Stimulated activated CD4-positive, alpha-beta T cell treated with anti-CD3 and anti-CD28 coated beads, Interleukin-1b, Interleukin-23, amount 100 ng/mL, for 48 hours (primary cell): ENCODE measurements at regions not wholly inside any gene's neighbourhood (a gene's known extent, or its start where the extent isn't known, plus 50 kb on each side); places are given as distances from the start of the nearest gene placed in this dataset.

Experiments used
- DNase-seq: peaks from one replicate; pipeline ENCODE4 v3.0.0-alpha.2; 2020

DNA sequence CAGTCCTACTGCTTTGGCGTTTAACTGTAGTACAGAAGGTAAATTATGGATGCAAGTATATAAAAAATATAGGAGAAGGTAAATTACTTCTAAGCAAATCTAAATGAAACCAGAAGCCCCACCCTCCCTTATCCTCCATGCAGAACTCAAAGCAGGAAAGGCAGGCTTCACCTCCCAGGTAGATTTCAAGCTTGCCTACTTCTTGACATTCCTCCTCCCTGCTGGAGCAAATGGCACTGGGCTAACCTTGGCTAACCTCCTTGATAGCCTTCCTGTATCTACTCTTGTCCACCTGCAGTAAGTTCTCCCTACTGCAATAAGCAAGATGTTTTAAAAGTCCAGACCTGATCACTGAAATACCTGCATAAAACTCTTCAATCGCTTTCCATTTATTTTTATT is 396.0 kb downstream of the IRS2 start:
- DNase-seq: no peak

DNA sequence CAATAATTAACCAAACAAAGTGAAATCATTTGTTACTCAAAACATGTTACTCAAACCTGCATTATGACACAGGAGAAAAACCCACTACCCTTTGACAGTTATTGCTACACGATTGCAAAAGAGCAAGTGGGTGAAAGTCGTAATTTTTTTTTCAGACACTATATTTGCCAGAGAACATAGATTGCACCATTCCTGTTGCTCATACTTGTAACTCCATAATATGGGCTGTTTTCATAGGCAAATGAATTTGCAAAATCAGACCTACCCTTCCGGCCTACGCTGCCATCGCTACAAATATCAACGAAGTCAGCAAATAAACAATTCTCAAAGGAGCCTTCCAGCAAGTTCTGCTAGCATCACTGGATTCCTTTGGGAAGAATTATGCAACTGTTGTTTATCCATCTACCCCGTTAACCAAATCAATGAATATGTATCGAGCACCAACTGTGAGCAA is 396.5 kb downstream of the IRS2 start:
- DNase-seq: no peak

DNA sequence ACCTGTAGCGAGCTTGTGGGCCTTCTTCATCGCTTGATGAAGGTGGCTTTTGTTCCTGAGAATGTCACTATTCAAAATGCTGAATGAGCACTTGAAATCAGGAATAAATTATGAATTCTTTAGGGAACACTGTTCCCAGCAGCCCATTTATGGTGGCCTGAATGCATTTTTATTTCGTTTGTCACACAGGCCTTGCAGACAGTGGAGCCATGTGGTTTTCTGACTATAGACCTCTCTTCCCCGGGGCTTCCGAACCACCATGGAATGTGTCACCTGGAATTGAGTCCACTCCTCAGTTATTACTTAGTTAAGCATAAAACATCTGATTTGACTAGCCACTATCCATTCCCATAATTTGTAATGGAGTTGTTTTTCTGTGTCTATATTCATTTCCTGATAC is 396.9 kb downstream of the IRS2 start:
- DNase-seq: no peak

DNA sequence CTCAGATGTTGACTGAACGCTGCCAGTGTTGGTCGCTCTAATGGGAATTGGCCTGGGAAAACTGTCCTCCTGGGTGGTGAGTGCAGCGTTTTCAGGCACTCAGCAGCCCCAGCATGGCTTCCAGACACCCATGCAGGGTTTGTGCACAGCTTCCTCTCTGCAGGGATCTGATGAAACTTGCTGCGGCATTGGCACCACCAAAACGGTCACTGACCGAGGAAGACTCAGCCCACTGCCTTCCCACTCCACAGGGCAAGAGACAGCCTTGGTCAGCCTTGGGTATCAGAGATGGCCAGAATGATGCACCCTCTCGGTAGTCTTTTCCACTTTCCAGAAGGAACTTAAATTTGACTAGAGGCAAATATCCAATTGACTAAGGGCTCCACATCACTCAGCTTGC is 398.9 kb downstream of the IRS2 start:
- DNase-seq: no peak

DNA sequence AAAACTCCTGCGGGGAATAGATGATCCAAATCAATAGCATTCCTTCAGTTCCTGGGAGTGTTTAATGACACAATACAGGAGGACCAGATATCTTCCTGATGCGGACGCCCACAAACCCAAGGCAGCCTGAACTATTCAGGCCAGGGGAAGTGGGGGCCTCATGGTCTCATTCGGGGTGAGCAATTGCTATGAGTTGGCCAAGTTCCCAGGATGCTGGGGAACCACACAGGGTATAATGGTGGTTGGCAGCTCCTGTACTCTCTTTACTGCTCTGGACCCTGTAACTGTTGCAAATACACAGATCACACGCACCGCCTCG is 401.2 kb downstream of the IRS2 start:
- DNase-seq: no peak

DNA sequence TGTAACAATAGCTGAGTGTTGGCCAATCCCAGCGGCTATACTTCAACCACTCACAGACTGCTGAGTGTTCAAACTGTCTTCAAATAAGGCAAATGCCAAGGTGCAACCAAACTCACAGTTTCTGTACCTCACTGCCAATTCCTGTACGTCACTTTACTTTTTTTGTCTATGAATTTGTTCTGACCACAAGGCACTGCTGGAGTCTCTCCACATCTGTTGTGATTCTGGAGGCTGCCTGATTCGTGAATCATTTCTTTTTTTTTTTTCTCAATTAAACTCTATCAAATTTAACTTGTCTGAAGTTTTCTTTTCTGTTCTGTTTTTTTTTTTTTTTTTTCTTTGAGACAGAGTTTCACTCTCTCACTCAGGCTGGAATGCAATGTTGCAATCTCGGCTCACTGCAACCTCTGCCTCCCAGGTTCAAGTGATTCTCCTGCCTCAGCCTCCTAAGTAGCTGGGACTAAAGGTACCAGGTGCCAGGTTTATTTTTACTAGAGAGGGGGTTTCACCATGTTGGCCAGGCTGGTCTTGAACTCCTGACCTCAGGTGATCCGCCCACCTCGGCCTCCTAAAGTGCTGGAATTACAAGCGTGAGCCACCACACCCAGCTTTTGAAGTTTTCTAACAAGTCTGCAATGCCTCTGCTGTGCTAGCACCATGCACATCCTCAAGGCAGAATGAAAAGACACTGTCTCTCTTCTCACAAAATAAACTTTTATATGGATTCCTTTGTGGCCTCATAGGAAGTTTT is 401.7 kb downstream of the IRS2 start:
- DNase-seq: no peak

DNA sequence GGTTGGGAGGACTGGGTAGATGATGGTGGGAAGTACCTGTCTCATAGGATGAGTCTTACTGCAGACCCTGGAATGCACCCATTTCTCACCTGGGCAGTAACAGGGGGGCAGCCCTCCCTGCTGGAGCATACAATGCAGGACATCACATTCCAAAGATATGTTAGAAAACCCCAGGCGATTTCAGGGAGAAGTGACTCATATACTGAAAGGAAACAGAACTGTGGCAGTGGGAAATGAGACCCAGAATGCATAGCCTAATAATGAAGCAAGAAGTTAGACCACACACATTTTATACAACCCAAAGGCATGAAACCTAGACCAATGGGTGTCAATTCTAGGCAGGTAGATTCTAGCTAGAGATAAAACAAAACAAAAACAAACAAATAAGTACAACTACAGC is 402.7 kb downstream of the IRS2 start:
- DNase-seq: no peak

DNA sequence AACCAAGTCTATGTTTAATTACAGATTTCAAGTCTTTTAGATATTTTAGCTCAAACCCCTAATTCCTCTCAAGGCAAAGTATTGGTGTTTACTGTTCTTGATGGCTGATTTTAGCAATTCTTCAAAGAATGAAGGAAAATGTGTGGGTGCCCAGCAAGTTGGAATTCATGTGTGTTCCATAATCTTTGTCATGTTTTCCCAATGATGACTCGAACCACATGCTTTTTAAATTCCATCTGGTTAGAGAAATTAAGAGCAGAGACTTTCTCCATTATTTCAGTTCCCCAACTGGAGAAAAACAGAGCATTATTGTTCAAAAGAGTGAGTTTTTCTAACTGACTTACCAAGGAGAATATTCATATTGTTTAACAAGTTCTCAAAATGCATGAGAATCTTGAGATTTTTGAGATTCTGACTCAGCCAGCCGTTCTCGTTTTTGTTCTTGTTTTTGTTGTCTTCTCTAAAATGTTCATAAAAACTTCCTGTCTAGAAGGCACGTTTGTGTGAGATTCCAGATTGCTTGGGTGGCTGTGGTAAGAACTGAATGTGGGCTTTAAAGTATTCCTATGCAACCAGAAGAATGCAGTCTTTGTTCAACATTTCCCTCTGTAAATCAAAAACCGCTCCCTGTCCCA is 404.7 kb downstream of the IRS2 start:
- DNase-seq: no peak

DNA sequence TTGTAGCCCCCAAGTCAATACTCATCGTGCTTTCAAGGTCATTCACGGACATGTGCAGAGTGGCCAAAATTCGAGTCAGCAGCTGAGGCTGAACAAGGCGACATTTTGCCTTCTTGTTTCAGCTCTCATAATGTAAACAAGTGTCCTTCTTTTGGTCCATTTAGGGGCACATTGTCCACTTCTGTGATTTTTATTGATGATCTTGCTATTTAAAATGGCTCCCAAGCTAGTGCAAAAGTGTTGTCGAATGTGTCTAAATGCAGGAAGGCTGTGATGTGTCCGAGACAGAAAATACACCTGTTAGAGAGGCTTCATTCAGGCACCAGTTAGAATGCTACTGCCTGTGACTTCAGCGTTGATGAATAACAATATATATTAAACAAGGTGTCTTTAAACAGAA is 405.9 kb downstream of the IRS2 start:
- no peak for DNase-seq

DNA sequence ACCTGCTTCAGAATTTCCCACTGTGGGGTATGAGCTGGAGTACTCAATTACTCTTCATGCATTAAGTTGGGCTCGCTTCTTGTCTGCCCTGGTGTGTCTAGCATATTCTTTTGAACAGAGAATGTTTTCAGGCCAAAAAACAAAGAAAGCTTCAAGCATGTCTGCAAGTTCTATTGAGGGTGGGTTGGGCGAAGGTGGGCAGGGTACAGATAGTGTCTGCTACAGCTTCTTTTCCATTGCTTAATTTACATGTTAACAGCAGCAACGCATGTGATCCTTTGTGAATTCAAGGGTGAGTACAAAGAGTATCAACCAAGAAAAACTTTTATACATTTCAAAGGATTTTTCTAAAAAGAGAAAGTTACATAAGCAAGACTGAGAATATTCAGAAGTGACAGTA is 406.5 kb downstream of the IRS2 start:
- DNase-seq: no peak

DNA sequence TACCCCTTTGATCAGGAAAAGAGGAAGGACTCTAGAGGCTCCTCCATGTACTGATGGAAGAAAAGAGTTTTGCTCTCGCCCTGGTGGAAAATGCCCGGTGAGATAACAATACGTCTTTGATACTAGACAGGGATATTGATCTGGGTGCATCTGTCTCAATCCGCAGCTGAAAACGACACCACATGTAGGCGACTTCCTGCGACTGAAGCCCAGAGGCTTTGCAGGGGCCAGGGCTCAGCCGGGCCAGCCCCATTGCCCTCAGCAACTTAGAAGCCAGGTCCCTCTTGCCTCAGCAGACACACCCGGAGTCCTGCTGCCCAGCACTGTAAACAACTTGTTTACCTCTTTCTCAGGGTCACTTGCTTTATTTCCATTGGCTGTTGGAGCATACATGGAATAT is 409.4 kb downstream of the IRS2 start:
- no peak for DNase-seq

DNA sequence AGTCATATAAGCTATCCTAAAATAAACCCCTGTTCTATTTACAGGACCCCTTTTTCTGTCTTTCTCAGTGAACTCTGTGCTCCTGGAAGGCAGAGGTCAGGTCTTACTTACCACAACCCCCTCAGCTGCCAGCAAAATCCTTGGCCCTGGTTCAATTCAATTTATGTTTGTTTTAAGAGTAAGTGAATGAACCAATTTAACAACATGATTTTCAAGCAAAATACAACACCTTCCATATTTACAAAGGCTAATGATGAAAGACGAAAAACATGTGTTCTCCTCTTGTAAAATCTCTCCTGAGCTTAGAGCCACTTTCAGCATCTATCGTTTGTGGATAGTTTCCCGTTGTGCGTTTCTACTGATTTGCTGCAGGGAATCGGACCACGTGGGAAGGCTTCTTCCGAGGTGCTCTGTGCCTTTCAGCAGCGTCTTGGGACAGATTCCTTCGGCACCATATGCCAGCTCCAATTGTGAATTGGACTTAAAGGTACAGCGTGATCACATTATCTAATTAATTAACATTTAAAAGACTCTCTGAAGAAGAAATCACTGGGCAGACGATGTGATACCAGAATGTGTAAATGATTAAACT is 411.7 kb downstream of the IRS2 start:
- no peak for DNase-seq

DNA sequence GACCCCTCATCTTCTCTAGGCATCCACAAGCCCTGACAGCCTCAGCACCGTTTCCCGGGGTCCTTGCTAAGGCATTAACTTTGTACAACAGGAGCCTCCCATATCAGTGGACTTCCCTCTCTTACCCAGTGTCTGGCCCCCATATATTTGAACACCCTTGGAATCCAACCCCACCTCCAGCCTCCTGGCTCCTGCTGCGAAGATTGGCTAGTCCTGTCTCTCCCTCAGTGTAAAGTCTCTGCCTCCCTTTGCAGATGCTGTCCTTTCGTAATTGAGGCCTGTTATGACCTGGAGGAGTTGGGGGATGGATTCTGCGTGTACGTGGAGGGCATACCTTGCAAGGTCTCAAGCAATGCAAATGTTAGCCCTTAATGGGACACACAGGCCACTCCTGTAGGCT is 413.7 kb downstream of the IRS2 start:
- DNase-seq: no peak

DNA sequence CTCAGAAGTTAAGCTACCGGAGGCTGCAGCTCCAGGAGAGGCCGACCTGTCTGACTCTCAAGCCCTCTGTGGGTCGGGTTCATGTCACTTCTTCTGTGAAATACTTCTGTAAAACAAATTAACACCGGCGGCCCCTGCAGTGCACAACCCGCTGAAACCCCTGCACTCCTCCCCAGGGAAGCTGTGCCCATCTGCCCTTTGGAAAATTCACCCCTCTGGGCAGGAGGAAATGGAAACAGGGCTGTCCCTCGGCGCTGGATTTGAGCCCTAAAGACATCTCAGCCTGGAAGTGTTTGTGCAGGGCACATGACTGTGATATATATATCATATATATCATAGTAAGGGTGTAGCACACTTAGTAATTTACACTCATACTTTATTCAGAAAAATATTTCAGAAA is 415.3 kb downstream of the IRS2 start:
- DNase-seq: no peak

DNA sequence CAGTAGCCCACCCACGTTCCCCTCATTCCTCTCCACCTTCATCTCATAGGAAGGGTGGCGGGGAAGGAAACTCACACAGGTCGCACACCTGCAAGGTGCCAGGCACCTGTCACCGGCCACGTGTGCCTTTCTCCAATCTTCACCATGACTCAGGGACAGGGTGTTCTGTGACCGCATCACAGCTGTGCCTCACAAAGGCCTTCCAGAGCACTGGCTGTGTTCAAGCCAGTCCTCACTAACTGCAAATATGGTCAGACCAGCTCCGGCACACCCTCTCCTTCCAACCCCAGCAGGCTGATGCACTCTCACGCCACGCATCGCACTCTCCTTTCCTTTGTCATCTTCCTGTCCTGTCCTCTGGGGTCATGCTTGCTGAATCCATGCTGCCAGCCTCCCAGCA is 415.9 kb downstream of the IRS2 start:
- DNase-seq: no peak

DNA sequence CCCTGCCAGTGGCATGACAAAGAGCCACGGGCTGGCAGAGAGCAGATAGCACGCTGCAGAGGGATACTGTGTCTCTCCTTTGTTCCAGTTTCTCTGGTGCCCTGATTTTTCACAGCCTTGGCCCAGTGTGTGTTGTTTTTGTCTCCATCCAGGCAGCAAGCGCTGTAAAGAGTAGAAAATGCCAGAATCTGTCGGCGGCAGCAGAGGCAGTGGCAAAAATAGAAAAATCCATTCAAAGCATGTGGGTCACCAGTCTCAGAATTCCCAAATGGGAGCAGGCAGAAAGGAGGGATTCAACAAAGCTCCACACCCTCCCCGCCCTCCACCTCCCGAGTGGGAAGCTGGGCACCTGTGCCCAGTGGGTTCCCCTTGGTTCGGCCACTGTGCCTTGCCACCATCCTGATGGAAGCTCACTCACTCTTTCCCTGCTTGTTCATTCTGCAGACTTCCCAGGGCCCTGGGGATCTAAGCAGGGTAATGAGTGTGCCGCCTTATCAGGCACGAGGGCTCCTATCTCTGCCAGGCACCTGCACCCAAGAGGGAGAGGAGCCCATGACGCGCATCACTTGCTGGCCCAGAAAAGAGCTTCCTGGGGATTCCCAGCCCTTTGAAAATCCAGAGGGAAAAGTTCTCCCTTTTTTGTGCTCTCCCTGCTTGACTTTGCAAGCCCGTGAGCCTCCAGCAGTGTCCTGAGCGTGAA is 416.9 kb downstream of the IRS2 start:
- DNase-seq: no peak

DNA sequence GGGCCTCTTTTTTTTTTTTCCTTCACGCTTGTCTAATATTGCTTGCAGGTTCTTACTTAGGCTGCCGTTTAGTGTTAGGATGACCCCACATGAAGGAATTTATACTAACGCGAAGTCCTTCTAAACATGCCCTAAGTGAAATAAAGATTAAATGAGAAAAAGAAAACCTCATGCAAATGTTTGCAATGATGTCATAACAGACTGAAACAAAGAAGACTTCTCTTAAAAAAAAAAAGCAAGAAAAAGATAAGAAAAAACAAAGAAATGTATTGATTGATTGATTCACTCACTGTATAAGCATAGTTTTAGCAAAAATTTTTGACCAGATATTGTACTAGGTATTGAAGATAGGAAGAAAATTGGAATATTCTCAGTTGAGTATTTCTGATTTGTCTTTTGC is 418.2 kb downstream of the IRS2 start:
- no peak for DNase-seq

DNA sequence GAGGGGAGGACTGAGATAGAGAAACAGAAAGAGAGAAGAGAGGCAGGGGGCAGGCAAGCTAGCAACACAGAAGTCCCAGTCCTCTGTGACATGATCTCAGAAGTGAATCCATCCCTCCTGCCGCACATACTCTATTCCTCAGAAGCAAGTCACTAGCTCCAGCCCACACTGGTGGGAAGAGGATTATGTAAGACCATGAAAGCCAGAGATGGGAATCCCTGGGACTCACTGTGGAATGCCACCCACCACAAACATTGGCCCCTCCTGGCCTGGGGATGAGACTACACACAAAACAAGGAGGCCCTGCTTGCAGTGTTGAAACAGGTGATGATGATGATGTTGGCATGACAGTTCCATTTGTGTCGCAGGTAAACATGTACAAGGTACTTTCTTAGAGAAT is 419.9 kb downstream of the IRS2 start:
- no peak for DNase-seq

DNA sequence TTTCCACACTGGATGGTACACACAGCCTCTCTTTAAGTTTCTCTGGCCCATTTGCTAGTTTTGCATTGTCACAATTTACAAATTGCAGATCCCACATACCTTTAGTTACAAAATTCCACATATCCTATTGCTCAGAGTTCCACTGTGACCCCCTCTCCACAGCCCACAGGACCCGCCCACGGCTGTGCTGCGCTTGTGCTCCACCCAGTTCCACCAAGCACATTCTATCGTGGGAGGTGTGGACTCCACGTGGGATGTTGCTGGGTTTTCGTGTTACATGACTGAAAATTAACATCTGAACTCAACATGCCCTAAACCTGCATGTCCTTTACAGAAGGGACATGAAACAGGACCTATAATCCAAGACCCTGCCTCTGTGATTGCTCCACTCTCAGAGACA is 423.0 kb downstream of the IRS2 start:
- DNase-seq: no peak

DNA sequence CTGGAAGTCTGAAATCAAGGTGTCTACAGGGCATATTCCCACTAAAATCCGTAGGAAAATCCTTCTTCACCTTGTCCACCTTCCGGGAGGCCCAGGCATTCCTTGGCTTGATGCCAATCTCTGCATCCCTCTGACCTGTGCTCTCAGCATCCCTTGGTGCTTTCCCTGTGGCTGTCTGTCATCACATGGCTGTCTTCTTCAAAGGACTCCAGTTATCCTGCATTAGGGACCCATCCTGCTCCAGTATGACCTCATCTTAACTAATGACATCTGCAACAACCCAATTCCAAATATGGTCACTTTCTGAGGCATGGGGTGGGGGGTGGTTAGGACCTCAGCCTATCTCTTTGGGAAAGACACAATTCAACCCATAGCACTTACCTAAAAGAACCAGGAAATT is 423.8 kb downstream of the IRS2 start:
- no peak for DNase-seq

DNA sequence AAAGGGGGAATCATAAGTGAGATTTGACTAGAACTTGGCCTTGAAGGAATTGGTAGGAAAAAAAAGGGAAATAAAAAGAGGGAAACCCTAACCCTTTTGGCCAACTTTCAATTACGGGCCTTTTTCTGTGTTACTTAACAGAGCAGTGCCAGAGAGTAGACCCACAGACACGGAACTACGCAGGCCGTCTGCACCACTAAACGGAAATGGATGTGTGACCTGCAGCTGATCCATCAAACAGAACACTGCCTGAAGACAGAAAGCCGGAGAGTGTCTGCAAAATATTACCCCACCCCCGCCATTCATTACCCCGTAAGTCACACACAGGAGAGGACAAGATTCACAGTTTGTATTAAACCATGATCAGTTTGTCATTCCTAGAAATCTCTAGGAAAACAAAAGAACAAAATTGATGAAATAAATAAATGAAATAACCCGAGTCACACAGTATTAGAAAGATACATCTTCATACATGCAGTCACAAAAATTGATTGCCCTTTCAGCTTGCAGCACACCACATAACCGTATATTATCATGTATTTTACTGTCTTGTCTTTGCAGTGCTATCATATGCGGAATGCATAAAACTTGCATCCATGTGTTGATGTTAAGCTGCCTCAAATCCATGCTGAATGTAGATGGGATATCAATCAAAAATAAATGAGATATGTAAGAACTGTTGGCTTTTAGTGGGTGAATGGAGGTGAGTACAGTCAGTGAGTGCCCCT is 424.7 kb downstream of the IRS2 start:
- no peak for DNase-seq

DNA sequence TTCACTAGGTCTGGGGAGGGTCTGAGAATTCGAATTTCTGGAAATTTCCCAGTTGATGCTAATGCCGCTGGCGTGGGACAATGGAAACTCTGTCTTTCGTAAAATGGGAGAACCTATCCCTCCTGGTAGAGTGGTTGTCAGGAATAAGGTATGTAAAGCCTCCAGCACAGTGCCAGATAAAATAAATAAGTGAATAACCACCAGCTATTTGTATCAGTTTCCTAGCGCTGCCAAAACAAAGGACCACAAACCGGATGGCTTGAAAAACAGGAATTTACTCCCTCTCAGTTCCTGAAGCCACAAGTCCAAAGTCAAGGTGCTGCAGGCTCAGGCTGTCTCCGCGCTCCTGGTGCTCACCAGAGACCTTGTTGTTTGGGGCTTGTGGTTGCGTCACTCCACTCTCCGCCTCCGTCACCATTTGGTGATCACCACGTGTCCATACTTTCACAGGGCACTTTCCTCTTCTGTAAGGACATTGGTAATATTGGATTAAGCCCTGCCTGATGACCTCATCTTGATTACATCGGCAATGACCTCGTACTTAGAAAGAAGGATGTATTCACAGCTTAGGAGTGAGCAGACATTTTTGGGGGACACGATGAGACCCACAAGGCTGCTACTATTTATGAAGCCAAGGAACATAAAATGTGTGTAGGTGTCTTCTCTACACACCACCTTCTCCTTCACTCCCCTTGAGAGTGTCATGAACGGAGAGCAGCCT is 428.5 kb downstream of the IRS2 start:
- no peak for DNase-seq
